Non-pigmented ciliary epithelial cell (primary cell): ENCODE measurements at regions not wholly inside any gene's neighbourhood (a gene's known extent, or its start where the extent isn't known, plus 50 kb on each side); places are given as distances from the start of the nearest gene placed in this dataset.

Experiments
- DNase-seq: peaks from one replicate; pipeline ENCODE4 v3.0.0-alpha.2; 2010; ENCODE audit warnings: low read depth

DNA sequence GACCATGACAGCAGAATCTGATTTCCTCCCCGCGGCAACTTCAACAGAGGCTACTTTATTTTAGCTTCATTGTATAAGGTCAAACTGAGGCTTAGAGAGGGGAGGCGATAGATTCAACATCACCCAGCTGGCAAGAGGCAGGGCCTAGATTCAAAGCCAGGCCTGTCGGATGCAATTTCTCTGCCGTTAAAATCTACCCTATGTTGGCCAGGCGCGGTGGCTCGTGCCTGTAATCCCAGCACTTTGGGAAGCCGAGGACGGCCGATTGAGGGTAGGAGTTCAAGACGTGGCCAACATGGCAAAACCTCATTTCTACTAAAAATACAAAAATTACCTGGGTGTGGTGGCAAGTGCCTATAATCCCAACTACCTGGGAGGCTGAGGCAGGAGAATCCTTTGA, 182.2 kb downstream of the BCOR start:
- no peak for DNase-seq

DNA sequence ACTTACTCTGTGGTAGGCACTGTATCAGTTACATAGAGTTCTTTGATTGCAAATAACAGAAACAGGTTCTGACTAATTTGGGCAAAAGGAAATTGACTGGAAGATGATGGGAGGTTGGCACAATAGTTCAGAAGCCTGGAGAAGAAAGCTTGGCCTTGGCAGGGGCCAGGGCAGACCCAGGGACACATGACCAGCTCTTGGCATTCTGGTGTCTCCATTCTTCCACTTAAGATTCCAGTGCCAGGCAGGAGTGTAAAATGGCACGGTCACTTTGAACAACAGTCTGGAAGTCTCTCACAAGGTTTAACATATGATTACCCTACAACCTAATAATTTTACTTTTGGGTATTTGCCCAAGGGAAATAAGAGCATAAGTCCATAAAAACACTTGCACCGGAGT, 175.9 kb downstream of the BCOR start:
- no peak for DNase-seq

GRCh38 chrX:39922488-39922887, 175.3 kb downstream of the BCOR start:
- no peak for DNase-seq

DNA sequence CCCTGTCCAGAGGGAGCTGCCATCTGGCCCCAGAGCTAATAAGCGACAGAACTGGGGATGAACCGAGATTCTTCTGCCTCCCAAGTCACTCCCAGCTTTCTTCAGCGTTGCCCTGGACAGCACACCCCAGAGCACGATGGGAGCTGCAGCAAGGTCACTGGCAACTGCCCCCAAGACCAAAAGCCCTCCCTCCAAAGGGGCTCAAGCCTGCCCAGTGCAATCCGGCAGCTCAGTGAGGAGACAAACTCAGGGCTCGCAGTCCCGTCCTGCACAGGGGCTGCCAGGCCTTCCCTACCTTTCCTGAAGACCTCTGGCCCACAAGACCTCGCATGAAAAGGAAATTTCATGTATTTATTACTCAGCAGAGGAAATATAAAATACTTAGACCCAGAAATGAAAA, 174.8 kb downstream of the BCOR start:
- no peak for DNase-seq

- no peak for DNase-seq
Measured at GRCh38 chrX:39927380-39927779, 170.4 kb downstream of the BCOR start.

- DNase-seq: no peak
Measured at GRCh38 chrX:39928704-39929378, 168.9 kb downstream of the BCOR start.

DNA sequence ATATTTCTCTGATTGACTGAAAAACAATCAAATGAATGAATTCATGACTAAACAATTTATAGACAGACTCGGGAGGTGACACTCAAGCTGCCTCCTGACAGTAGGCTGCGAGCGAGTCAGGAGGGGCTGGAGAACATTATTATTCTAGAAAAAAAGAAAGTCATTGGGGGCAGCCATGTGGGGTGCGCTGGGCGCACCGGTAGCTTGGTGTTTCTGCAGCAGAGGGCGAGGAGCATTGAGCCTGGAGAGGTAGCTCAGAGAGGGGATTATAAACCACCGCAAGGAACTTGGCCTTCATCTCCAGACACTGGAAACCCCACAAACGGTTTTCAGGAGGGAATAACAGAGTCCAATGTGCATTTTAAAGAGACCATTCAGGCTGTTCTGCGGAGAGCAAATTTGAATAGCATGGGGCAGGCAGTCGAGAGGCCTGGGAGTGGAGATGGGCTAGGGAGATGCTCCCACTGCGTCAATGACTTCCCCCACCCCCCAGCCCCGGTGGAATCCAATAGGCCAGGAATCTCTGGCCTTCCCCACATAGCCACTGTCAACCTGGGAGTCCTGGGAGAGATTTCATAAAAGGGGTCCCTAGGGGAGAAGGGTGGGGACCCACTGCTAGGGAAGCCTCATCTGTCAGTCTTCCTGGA, 168.3 kb downstream of the BCOR start:
- no peak for DNase-seq

DNA sequence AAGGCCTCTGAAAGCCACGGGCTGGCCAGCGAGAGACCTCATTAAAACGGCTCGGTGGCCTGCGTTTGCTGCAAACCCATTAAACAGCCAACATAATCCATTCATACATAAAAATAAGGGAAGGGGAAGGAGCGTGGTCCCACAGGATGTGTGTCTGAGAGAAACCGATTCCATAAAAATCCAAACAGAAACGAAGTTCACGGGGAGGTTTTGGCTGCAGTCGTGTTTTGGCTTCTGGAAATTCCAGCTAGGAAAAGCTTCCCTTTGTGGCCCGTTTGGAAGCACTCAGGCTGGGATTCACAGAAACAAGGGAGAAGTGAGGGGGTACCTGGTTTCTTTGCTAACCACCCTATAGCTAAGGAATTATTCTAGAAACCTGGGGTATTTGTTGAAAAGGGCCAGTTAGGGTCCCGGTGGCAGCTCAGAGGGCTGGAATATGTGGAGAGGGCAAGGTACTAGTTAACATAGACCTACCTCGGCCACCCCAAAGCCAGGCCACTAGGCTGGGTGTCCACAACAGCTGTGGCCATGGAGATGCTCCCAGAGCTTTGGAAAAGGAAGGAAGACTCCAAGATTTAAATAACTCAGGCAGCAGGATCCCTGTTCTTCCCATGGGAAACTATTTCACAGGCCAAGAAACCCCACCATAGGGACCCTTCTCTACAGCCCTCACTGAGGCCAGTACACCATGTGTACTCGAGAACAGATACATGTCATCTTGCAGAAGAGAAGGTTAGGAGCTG, 166.8 kb downstream of the BCOR start:
- no peak for DNase-seq

DNA sequence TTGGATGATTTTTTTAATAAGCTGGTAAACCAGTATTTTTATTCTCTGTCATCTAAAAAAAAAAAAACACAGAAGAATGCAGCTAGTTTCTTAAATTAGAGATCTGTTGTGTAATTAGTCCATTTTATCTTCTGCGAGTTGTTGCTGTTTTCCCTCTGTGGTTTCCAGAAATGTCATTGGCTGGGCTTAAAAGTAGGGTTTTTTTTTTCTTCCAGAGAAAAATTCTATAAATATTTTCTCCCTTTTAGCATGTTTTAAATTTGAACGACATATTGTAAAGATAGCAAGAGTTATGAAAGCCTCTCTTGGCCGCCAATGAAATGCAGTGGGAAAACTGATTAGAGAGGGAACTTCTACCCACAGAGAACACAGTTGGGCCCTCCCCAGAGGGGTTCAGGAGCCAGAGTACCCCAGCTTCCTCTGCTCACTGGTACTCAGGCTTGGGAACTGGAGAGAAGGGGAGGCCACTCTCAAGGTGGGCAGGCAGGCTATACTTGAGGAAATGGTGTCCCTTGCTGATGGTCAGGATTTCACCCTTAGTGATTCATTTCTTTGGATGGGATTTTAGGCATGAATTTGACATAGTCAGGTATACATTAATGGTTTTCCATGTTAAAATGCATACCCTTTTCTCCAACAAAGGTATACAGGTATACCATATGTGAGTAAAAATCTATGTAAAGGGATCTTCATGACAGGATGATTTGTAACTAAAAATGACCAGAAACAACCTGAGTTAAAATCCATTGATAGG, 166.1 kb downstream of the BCOR start:
- DNase-seq: no peak

DNA sequence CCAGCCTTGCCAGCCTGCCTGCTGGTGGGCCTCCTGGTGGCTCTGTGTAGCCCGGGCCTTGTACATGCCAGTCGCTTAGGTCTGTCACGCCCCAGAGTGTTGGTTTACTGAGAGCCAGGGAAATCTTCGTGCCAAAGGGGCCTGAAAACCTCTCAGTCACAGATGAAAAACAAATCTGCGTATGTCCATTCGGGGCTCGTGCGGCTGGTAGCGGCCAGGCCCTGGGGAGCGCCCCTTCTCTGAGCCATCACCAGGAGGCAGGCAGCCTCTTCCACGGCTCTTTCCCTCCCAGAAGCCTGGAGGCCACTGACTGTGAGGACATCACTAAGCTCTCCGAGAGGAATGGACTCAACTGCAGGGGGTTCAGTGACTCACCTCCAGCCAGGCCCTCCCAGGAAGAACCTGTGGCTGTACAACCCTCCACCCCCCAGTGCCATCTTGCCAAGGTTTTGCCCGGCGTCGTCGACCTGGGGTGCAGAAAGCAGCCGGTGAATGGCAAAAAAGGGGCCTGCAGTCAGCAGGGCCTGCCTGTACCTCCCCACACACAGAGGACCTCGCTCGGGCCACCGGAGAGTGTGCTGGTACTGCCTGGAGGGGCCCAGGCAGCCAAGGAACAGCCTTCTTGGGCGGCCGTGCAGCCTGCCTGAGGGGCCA, 162.2 kb downstream of the BCOR start:
- DNase-seq: no peak

DNA sequence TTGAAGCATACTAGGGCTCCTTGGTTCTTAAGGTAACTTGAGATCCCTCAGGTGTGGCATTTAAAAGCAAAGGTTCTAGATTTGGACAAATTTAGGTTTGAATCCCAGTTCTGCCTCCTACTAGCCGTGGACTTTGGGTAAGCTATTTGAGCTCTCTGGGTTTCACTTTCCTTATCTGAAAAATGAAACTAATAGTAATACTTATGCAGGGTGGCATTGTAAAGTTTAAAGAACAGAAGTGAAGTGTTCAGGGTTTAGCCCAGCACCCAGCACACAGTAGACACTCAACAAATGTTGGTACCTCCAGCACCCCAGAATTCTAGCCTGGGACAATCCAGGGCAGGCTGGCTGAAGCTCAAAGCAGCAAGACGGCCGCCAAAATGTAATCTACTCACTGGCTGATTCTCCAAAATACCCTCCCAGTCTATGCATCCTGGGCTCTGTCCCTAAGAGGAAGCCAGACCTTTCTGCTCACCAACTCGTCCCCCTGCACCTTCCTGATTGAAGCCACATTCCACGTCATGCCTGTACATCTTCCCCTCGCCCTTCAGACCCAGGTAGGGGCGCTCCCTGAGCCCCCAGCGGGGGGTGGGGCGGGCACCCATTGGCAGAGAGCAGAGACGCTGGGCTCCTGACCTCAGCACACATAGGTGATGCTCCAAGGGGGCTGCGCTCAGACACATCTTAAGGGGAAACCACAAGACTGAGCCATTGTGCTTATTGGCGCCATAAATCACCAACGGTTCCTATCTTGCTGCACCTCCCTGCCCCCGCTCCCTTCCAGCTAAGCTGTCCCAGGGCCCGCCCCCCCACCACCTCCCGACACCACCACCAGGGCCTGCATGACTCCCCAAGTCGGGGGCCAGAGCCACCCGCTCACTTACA, 160.6 kb downstream of the BCOR start:
- DNase-seq: no peak

GRCh38 chrX:39938466-39938865, 159.3 kb downstream of the BCOR start:
- DNase-seq: no peak

GRCh38 chrX:39939678-39940077, 158.1 kb downstream of the BCOR start:
- DNase-seq: no peak

DNA sequence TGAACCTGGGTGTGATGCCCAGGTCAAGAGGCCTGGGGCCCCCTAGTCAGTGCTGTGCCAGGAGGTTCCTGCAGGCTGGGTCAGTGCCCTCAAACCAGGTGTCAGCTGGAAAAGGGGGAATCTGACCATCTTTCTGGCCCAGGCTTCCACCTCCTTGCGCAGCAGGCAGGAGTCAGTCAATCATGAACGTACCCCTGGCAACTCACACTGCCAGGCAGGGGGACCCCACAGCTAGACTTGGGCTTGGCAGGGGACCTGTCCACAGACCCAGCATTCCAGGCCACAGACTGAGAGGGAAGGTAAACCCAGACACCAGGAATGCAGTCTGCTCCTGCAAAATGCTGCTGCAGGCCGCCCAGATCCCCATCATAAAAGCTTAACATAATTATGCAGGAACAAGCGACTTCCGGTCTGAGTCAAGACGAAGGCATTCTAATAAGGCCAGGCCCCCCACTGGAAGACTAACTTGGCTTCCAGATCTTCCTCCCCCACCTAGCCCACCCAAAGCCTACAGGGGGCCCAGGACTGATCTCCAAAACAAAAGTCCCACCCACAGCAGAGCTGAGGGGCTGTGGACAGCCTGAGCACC, 156.3 kb downstream of the BCOR start:
- DNase-seq: no peak

DNA sequence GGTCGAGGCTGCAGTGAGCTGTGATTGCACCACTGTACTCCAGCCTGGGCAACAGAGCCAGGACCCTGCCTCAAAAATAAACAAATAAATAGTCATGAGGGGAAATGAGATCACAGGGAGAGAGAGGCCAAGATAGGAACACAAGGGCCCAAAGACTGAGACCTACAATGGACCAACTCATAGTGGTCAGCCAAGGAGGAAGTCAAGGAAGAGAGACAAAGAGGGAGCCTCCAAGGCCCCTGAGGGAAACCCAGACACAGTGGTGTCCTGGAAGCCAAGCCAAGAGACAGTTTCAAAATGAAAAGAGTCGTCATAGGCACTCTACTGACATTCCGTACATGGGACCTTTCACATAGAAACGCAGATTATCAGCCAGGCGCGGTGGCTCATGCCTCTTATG, 153.3 kb downstream of the BCOR start:
- no peak for DNase-seq

GRCh38 chrX:39945709-39946108, 152.0 kb downstream of the BCOR start:
- no peak for DNase-seq

DNA sequence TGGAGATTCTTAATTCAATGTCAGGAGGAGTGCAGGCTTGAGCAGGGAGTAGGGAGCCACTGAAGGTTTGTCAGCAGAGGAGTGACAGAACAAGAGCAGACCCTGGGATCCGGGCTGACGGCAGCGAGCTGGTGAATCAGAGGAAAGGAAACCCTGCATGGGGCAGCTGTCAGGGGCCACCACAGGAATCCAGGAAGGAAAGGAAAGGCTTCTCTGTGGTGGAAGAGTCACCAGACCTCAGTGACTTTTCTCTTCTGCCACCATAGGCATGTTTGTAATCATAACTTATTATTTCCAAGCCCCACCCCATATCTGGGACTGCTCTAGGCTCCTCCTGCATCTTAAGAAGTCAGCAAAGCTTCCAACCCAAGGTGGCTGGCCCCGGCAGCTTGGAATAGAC, 150.9 kb downstream of the BCOR start:
- DNase-seq: peak; percentile 48

DNA sequence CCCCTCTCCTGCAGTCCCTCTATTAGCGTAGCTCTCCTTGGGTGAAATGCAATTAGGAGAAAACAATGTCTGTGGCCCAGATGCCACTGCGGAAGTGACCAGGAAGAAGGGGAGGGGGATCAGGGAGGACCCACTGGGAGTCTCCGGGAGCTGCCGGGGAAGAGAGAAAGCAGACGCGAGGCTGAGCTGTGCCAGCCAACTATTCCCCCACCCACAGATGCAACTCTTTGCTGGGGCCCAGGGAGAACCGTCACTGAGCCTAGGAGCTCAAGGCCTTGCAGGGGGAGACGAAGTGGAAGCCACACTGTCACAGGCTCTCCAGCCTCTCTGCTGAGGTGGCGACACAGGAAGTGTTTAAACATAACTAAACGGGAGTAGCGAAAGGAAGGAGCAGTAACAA, 149.2 kb downstream of the BCOR start:
- DNase-seq: no peak

DNA sequence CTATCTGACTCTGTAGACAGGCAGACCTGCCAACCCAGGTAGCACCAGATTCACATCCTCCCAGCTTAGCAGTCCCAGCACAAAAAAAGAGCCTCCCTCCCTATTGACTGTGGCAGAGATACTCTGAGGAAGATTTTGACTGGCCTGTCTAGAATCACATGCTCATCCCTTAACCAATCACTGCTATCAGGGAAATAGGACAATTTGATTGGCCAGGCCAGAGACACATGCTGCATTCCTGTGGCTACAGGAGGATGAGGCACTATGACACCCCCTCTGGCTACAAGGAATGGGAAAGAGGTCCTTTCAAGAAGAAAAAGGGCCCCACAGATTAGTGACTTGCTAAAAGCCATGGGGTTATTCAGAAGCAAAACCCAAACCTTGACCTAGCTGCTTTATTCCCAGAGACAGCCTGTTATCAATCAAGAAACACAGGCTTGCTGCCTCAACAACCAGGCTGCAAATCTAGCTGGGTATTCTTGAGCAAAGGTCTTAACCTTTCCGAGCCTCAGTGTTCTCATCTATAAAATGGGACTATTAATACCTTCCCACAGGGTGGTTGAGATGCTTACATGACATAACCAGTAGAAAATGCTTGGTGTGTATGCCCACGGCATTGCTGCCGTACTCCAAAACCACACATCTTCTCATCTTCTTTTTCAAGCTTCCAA, 147.6 kb downstream of the BCOR start:
- DNase-seq: no peak

DNA sequence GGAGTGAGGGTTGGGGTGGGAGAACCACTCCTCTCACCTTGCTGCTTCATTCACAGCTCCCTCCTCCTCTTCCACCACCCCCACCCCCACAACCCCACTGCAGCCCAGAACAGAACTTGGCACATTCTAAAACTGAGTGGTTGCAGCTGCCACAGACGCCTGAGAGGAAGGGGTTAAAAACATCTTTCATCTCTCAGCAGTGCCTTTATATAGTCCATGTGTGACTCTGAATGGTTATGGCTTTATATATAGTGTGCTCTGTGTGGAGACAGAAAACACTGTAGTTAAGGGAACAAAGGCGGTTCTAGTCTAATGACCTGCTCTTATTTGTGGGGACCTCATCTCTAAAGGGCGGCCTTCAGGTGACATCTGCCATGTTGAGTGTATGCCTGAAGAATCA, 144.8 kb downstream of the BCOR start:
- no peak for DNase-seq
